Glutamatergic neuron (in vitro differentiated cells): ENCODE measurements at regions not wholly inside any gene's neighbourhood (a gene's known extent, or its start where the extent isn't known, plus 50 kb on each side); places are given as distances from the start of the nearest gene placed in this dataset.

ENCODE experiments used
- DNase-seq: peaks from one replicate; pipeline ENCODE4 v3.0.0; 2022
- H3K27ac Mint-ChIP-seq: one replicate; pipeline ENCODE4 v1.8.0; 2020; ENCODE audit warnings: mild to moderate bottlenecking, mixed read lengths, inconsistent platforms; ENCODE audit not compliant: unreplicated experiment
- H3K27me3 Mint-ChIP-seq: one replicate; pipeline ENCODE4 v1.8.0; 2020; ENCODE audit warnings: mild to moderate bottlenecking, moderate library complexity, mixed read lengths, inconsistent platforms; ENCODE audit not compliant: unreplicated experiment
- H3K36me3 Mint-ChIP-seq: one replicate; pipeline ENCODE4 v1.8.0; 2020; ENCODE audit warnings: mild to moderate bottlenecking, mixed read lengths, inconsistent platforms; ENCODE audit not compliant: unreplicated experiment
- H3K4me1 Mint-ChIP-seq: one replicate; pipeline ENCODE4 v1.8.0; 2020; ENCODE audit warnings: mild to moderate bottlenecking, low read depth, mixed read lengths, inconsistent platforms; ENCODE audit not compliant: unreplicated experiment
- H3K4me3 Mint-ChIP-seq: one replicate; pipeline ENCODE4 v1.8.0; 2020; ENCODE audit warnings: mild to moderate bottlenecking, mixed read lengths, inconsistent platforms; ENCODE audit not compliant: unreplicated experiment
- H3K9me3 Mint-ChIP-seq: one replicate; pipeline ENCODE4 v1.8.0; 2020; ENCODE audit warnings: mild to moderate bottlenecking, moderate library complexity, mixed read lengths, inconsistent platforms; ENCODE audit not compliant: unreplicated experiment
- TF ChIP-seq, protein P1 (sequence below): fragments of 200-600 bp; sonication (generic); IDR thresholded peaks from one replicate; pipeline ENCODE4 v1.5.0; 2021; ENCODE audit not compliant: partially characterized antibody, unreplicated experiment

DNA sequence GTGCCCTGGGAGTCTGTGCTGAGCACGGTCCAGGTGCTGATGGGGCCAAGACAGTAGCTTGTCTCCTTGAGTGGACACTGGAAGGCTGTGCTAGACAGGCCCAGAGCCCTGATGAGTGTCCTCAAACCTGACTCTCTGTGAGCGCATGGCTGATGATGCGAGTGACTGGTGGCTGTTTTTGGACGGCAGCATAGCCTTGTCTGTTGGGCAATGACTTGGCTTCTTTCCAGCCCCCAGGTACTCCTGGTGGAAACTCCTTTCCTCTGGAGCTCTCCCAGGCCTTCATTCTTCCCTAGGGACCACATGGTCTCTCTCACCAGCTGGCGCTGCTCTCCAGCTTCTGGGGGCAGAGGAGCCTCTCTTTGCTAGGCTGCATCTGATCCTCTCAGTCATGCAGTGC lies 207.6 kb upstream of the SMIM21 start:
- H3K36me3 Mint-ChIP-seq: no peaks in the 10 kb centered on the region

DNA sequence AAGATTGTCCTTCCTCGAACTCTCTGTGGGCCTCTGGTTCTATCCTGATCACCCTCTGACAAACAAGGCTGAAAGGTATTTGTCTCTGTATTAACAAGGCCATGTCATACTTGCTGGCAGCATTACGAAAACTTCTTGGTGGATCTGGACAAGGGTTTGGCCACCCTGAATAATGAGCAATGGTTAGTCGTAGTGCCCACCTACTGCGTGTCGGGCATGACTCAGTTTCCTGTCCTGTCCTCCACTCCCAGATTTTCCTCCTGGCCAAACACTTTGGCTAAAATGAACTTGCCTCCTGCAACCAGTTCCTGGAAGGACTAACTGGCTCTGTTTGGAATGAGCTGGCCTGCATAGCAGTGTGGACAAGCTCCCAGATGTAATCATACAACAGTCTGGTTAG lies 198.5 kb upstream of the SMIM21 start:
- no peaks in the 10 kb centered on the region for H3K36me3 Mint-ChIP-seq
- no peak for DNase-seq
- H3K4me3 Mint-ChIP-seq: no peak overlapping the region
- TF ChIP-seq, protein P1, sequence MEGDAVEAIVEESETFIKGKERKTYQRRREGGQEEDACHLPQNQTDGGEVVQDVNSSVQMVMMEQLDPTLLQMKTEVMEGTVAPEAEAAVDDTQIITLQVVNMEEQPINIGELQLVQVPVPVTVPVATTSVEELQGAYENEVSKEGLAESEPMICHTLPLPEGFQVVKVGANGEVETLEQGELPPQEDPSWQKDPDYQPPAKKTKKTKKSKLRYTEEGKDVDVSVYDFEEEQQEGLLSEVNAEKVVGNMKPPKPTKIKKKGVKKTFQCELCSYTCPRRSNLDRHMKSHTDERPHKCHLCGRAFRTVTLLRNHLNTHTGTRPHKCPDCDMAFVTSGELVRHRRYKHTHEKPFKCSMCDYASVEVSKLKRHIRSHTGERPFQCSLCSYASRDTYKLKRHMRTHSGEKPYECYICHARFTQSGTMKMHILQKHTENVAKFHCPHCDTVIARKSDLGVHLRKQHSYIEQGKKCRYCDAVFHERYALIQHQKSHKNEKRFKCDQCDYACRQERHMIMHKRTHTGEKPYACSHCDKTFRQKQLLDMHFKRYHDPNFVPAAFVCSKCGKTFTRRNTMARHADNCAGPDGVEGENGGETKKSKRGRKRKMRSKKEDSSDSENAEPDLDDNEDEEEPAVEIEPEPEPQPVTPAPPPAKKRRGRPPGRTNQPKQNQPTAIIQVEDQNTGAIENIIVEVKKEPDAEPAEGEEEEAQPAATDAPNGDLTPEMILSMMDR: no peak
- H3K4me1 Mint-ChIP-seq: no peaks in the 10 kb centered on the region
- no peak overlapping the region for H3K27ac Mint-ChIP-seq
- peaks cover 2% of the 10 kb centered on the region for H3K9me3 Mint-ChIP-seq
- H3K27me3 Mint-ChIP-seq: no peaks in the 10 kb centered on the region

More for the DNA sequence above, 207.6 kb upstream of the SMIM21 start:
- TF ChIP-seq, protein P1: no peak
- no peaks in the 10 kb centered on the region for H3K27me3 Mint-ChIP-seq
- H3K9me3 Mint-ChIP-seq: peaks cover 2% of the 10 kb centered on the region
- DNase-seq: no peak
- no peak overlapping the region for H3K27ac Mint-ChIP-seq
- H3K4me1 Mint-ChIP-seq: peaks cover 10% of the 10 kb centered on the region
- no peak overlapping the region for H3K4me3 Mint-ChIP-seq

DNA sequence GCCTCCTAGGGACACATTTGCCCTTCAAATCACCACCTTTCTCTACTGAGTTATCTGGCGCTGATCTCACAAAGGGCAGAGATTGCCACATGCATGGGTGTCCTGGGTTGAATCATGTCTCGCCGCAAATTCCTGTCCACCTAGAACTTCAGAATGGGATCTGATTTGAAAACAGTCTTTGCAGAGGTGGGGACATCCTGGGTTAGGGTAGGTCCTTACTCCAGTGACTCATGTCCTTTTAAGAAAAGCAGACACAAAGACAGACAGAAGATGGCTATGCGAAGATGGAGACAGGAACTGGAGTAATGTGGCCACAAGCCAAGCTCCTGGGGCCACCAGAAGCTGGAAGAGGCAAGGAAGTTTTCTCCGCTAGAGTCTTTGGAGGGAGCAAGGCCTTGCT lies 197.4 kb upstream of the SMIM21 start:
- DNase-seq: no peak
- Mint-ChIP-seq H3K27me3 (no peaks in the 10 kb centered on the region), H3K27ac (no peak overlapping the region), H3K36me3 (peaks cover 6% of the 10 kb centered on the region), H3K4me1 (no peaks in the 10 kb centered on the region), H3K4me3 (no peak overlapping the region), H3K9me3 (peaks cover 2% of the 10 kb centered on the region)
- TF ChIP-seq, protein P1: no peak

DNA sequence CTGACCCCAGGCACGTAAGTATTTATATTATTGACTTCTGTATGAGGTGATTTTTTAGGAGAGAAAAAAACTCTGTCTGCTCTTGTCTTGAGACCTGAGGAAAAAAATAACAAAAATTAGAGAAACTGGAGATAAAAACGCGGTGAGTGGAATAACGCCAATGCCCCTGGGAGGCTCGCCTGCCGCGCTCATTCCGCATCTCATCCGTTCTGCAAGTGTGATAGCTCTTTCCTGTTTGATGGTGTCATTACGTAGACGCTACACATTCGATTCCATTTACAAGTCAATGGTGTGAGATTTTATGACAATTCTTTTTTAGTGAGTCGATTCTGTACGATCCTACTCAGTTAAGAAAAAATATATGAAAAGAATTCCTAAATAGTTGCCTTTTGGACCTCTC lies 194.3 kb upstream of the SMIM21 start:
- no peaks in the 10 kb centered on the region for H3K27me3 Mint-ChIP-seq
- DNase-seq: no peak
- H3K9me3 Mint-ChIP-seq: peaks cover 2% of the 10 kb centered on the region
- no peak overlapping the region for H3K27ac Mint-ChIP-seq
- H3K4me1 Mint-ChIP-seq: no peaks in the 10 kb centered on the region
- no peak overlapping the region for H3K4me3 Mint-ChIP-seq
- peaks cover 6% of the 10 kb centered on the region for H3K36me3 Mint-ChIP-seq
- TF ChIP-seq, protein P1: no peak

DNA sequence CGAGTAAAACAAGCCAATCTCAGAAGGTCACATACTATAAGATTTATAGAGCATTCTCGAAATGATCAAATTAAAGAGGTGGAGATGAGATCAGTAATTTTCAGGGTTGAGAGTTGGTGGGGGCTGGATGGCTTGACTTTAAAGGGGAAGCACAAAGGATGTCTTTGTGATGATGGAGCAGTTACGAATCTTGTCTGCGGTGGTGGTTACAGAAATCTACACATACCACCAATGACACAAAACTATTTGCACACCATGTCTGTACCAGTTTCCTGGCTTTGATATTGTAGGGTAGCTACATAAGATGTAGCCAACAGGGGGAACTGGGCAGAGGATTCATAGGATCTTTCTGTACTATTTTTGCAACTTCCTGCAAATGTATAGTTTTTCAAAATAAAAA lies 190.6 kb upstream of the SMIM21 start:
- Mint-ChIP-seq H3K9me3 (peaks cover 2% of the 10 kb centered on the region), H3K27ac (no peak overlapping the region), H3K4me1 (no peaks in the 10 kb centered on the region), H3K27me3 (no peaks in the 10 kb centered on the region), H3K4me3 (no peak overlapping the region), H3K36me3 (peaks cover 6% of the 10 kb centered on the region)
- no peak for DNase-seq
- TF ChIP-seq, protein P1: no peak
